PC-3 (cell line): ENCODE measurements at regions not wholly inside any gene's neighbourhood (a gene's known extent, or its start where the extent isn't known, plus 50 kb on each side); places are given as distances from the start of the nearest gene placed in this dataset.

Experiments used
- ATAC-seq: fragments of 200-7000 bp; cut with Tn5 transposase; 2 replicates; pipeline ENCODE4 v1.9.1; 2020; ENCODE audit warnings: mild to moderate bottlenecking, moderate library complexity
- BruUV-seq: library from RNA; stranded (reverse); fragments of 400-500 nt; replicated peaks from 2 replicates; lab custom pipeline; 2021; lab: Mats Ljungman, UMichigan
- CTCF ChIA-PET: fragments of 300-600 bp; sonication (Branson Sonifier 250); formaldehyde crosslinking; loops from one replicate; lab custom pipeline; 2022; ENCODE audit warnings: antibody characterized with exemption; lab: Charles Lee
- POLR2A ChIA-PET: fragments of 300-600 bp; sonication (Branson Sonifier 250); formaldehyde crosslinking; loops from one replicate; lab custom pipeline; 2022; ENCODE audit warnings: antibody characterized with exemption; ENCODE audit not compliant: unreplicated experiment; lab: Charles Lee
- DNase-seq: peaks from one replicate; pipeline ENCODE4 v3.0.0-alpha.2; 2015
- H2AFZ ChIP-seq: fragments of 300-600 bp; sonication (generic); 2 replicates; pipeline ENCODE4 v1.6.0; 2016; ENCODE audit warnings: antibody characterized with exemption, low read length
- H3F3A ChIP-seq: fragments of 300-600 bp; sonication (generic); one replicate; pipeline ENCODE4 v1.6.0; 2017; ENCODE audit warnings: antibody characterized with exemption, low read length, control low read depth, mild to moderate bottlenecking; ENCODE audit not compliant: unreplicated experiment
- H3K27ac ChIP-seq: fragments of 300-600 bp; sonication (generic); 2 replicates; pipeline ENCODE4 v1.5.1; 2016; ENCODE audit warnings: mild to moderate bottlenecking, low read length
- H3K27me3 ChIP-seq: fragments of 300-600 bp; sonication (generic); 2 replicates; pipeline ENCODE4 v1.6.1; 2016; ENCODE audit warnings: low read length, mixed read lengths
- H3K36me3 ChIP-seq: fragments of 300-600 bp; sonication (generic); 2 replicates; pipeline ENCODE4 v1.6.1; 2016; ENCODE audit warnings: low read depth, mixed run types, low read length, mixed read lengths
- H3K4me1 ChIP-seq: fragments of 300-600 bp; sonication (generic); 2 replicates; pipeline ENCODE4 v1.5.1; 2016; ENCODE audit warnings: low read length; ENCODE audit not compliant: insufficient read depth
- H3K4me2 ChIP-seq: fragments of 300-600 bp; sonication (generic); 2 replicates; pipeline ENCODE4 v1.6.0; 2016; ENCODE audit warnings: low read length
- H3K4me3 ChIP-seq: fragments of 300-600 bp; sonication (generic); 2 replicates; pipeline ENCODE4 v1.5.1; 2016; ENCODE audit warnings: mild to moderate bottlenecking, low read length, mixed read lengths
- H3K79me2 ChIP-seq: fragments of 300-600 bp; sonication (generic); 2 replicates; pipeline ENCODE4 v1.6.1; 2017; ENCODE audit warnings: low read length, mixed read lengths
- H3K9ac ChIP-seq: fragments of 300-600 bp; sonication (generic); 2 replicates; pipeline ENCODE4 v1.6.0; 2016; ENCODE audit warnings: mild to moderate bottlenecking, low read length
- H3K9me2 ChIP-seq: fragments of 300-600 bp; sonication (generic); replicated peaks from 2 replicates; pipeline ENCODE4 v1.6.1; 2016; ENCODE audit warnings: mixed run types, low read length, mixed read lengths
- H3K9me3 ChIP-seq: fragments of 300-600 bp; sonication (generic); 2 replicates; pipeline ENCODE4 v1.6.1; 2016; ENCODE audit warnings: low read length, mixed read lengths
- H4K20me1 ChIP-seq: fragments of 300-600 bp; sonication (generic); 2 replicates; pipeline ENCODE4 v1.6.1; 2016; ENCODE audit warnings: low read length, mixed read lengths
- EZH2 ChIP-seq: fragments of 300-600 bp; sonication (generic); IDR thresholded peaks from one replicate; pipeline ENCODE4 v1.6.1; 2017; ENCODE audit warnings: antibody characterized with exemption, mild to moderate bottlenecking, low read length; ENCODE audit not compliant: unreplicated experiment
- EZH2phosphoT487 ChIP-seq: fragments of 300-600 bp; sonication (generic); IDR thresholded peaks from 2 replicates; pipeline ENCODE4 v1.6.1; 2018; ENCODE audit warnings: mild to moderate bottlenecking, antibody characterized with exemption, low read length, borderline replicate concordance
- intact Hi-C: fragments of 100-400 bp; cut with micrococcal nuclease; formaldehyde crosslinking; loops from 2 replicates; pipeline ENCODE4 v1.9.0; 2023
- TF ChIP-seq, protein P1 (sequence below): fragments of 300-600 bp; sonication (generic); conservative IDR thresholded peaks from 2 replicates; pipeline ENCODE4 v1.5.1; 2017; ENCODE audit warnings: antibody characterized with exemption, low read depth, mild to moderate bottlenecking, low read length

DNA sequence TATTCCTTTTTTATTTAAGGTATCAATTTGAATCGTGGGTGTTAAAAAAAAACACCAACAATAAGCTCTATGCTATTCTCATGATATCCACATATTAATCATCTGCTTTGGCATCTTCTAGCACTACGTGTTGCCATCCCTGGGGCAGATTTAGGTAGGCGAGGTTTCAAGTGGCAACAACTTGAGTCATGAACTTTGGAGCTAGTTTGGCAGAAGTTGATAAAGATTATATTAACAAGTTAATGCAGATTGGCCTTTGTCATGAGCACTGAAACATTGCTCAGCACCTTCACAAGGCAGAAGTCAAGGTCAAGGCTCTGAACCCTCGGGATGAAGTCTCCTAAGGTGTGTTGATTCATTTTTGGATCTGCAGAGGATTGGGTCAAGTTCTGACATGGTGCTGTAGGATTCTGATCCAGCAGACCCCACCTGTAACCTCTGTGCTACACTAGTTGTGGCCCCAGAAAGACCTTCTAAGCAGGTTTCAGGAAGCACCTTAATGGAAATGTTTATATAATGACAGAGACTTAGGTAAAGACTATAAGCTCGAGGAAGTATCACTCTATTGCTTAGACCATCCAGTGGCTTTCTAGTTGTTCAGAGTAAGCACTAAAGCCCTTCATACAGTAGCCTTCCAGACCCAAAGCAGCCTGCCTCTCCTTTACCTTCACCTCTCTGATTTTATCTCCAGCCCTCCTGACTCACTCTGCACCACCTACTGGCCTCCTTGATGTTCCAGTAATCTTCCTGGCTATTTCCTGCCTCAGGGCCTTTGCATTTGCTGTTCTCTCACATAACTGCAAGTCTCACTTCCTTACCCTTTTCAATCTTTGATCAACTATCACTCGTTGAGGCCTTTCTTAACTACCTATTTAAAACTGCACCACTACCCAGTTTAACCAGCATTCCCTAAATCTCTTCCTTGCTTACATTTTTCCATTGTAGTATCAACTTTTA is 117.0 kb upstream of the SLC4A4 start:
- no peak for ATAC-seq
- no peaks in the 10 kb centered on the region for H3K36me3 ChIP-seq
- CTCF ChIA-PET, result no interaction called here
- H3K27me3 ChIP-seq, result no peaks in the 10 kb centered on the region
- no peaks in the 10 kb centered on the region for H3K4me1 ChIP-seq
- no peaks in the 10 kb centered on the region for H4K20me1 ChIP-seq
- POLR2A ChIA-PET, result no interaction called here
- H3K4me2 ChIP-seq, result no peak overlapping the region
- H2AFZ ChIP-seq, result no peak overlapping the region
- H3K9me3 ChIP-seq, result no peaks in the 10 kb centered on the region
- no peak overlapping the region for H3K27ac ChIP-seq
- no peaks in the 10 kb centered on the region for H3F3A ChIP-seq
- H3K9ac ChIP-seq, result no peak overlapping the region
- H3K9me2 ChIP-seq, result no peaks in the 10 kb centered on the region
- TF ChIP-seq, protein P1, sequence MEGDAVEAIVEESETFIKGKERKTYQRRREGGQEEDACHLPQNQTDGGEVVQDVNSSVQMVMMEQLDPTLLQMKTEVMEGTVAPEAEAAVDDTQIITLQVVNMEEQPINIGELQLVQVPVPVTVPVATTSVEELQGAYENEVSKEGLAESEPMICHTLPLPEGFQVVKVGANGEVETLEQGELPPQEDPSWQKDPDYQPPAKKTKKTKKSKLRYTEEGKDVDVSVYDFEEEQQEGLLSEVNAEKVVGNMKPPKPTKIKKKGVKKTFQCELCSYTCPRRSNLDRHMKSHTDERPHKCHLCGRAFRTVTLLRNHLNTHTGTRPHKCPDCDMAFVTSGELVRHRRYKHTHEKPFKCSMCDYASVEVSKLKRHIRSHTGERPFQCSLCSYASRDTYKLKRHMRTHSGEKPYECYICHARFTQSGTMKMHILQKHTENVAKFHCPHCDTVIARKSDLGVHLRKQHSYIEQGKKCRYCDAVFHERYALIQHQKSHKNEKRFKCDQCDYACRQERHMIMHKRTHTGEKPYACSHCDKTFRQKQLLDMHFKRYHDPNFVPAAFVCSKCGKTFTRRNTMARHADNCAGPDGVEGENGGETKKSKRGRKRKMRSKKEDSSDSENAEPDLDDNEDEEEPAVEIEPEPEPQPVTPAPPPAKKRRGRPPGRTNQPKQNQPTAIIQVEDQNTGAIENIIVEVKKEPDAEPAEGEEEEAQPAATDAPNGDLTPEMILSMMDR, result no peak
- no peak for TF ChIP-seq EZH2phosphoT487
- no peak for TF ChIP-seq EZH2
- no peak overlapping the region for H3K4me3 ChIP-seq
- no TSS peak for BruUV-seq
- DNase-seq, result peak; percentile 25
- no peaks in the 10 kb centered on the region for H3K79me2 ChIP-seq
- intact Hi-C loops, result no loop called here

DNA sequence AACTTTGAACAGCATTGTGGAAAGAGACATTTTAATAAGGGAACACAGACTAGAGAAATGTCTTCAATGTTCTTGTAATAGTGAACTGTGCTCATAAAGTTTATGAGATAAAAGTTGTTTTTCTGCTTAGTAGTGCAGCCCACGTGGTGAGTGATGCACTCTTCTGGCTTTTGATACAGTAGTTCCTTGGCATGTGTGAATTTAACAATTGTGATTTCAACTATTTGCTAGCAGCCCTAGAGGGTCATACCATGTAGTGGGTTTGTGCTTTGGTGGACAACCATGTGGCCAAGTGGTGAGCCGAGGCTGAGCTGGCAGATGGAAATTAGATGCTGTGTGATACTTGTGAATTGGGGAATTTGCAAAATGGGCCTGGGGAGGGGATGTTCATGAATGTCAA is 116.2 kb upstream of the SLC4A4 start:
- DNase-seq (no peak), ATAC-seq (no peak)
- H3K9me3 ChIP-seq, result no peaks in the 10 kb centered on the region
- no peaks in the 10 kb centered on the region for H3K4me1 ChIP-seq
- intact Hi-C loops, result no loop called here
- H3K27me3 ChIP-seq, result no peaks in the 10 kb centered on the region
- H3K4me3 ChIP-seq, result no peak overlapping the region
- no TSS peak for BruUV-seq
- H3K36me3 ChIP-seq, result no peaks in the 10 kb centered on the region
- no peaks in the 10 kb centered on the region for H3K79me2 ChIP-seq
- ChIA-PET CTCF (no interaction called here), POLR2A (no interaction called here)
- TF ChIP-seq EZH2phosphoT487 (no peak), EZH2 (no peak)
- H3K4me2 ChIP-seq, result no peak overlapping the region
- no peak overlapping the region for H2AFZ ChIP-seq
- H3K27ac ChIP-seq, result no peak overlapping the region
- H4K20me1 ChIP-seq, result no peaks in the 10 kb centered on the region
- no peak overlapping the region for H3K9ac ChIP-seq
- no peaks in the 10 kb centered on the region for H3K9me2 ChIP-seq
- H3F3A ChIP-seq, result no peaks in the 10 kb centered on the region

DNA sequence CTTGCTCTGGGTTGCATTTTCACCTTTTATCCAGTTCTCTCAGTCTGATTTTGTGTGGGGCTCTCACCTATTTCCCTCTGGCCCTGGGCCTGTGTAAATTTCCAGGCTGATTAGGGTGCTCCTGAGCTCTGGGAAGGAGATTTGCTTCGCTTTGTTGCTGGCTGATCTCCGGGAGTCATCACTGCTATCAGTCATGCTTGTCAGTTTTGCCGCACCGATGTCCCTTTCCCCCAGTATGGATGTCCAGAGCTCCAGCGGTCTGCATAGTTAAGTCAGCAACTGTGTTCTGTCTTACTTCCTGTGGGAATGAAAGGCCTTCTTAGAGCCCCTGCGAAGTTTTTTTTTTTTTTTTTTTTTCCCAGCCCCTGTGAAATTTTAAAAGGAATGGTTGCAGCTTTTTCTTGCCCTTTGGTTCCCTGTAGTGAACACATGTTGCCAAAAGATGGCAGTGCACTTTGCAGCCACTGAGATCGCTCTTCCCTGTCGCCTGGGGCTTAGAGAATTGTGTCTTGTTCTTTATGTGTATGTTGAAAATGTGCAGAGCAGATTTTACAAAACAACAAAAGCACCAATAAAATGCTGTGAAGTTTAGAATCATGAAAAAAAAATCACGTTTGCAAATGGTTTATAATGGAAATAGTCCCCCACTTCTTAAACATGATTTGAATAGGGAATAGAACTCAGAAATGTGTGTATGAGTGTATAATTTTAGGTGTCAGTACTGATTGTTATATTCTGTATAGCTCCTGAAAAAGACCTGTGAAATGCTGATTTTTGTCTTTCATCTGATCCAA is 109.1 kb upstream of the SLC4A4 start:
- Histone ChIP-seq H3K4me1 (peaks cover 6% of the 10 kb centered on the region; the same call in 1 of the 2 replicates), H3K79me2 (no peaks in the 10 kb centered on the region), H3K27me3 (no peaks in the 10 kb centered on the region), H3K4me3 (peak overlapping the region; percentile 53), H3K27ac (no peak overlapping the region), H4K20me1 (no peaks in the 10 kb centered on the region), H3K9ac (no peak overlapping the region), H3K4me2 (peak overlapping the region; percentile 80), H3K9me2 (no peaks in the 10 kb centered on the region), H2AFZ (peak overlapping the region; percentile 80), H3K9me3 (no peaks in the 10 kb centered on the region), H3K36me3 (no peaks in the 10 kb centered on the region), H3F3A (no peaks in the 10 kb centered on the region)
- ChIA-PET POLR2A (interaction anchor here (0.6 kb wide), 2 partner anchors 13 to 43 kb away, joined by 15 to 18 read pairs; no protein-coding TSS in a partner anchor), CTCF (interaction anchor here (0.5 to 0.9 kb wide), 7 partner anchors 11 to 356 kb away, joined by 3 to 9 read pairs (median 4); no protein-coding TSS in a partner anchor)
- intact Hi-C loops, result loop anchor here (1.0 to 2.0 kb wide), 3 partner anchors 45 to 484 kb away; no protein-coding TSS in a partner anchor
- peak; percentile 88 for ATAC-seq
- DNase-seq, result peak; percentile 70
- BruUV-seq, result no TSS peak
- TF ChIP-seq EZH2phosphoT487, result no peak
- TF ChIP-seq, protein P1, result peak; percentile 90
